Panc1 (cell line): ENCODE measurements at regions not wholly inside any gene's neighbourhood (a gene's known extent, or its start where the extent isn't known, plus 50 kb on each side); places are given as distances from the start of the nearest gene placed in this dataset.

Experiments used
- ATAC-seq: fragments of 200-7000 bp; cut with Tn5 transposase; 2 replicates; pipeline ENCODE4 v1.9.1; 2020; ENCODE audit warnings: mild to moderate bottlenecking, moderate library complexity
- BruUV-seq: library from RNA; stranded (reverse); fragments of 400-500 nt; replicated peaks from 2 replicates; lab custom pipeline; 2021; lab: Mats Ljungman, UMichigan
- CTCF ChIA-PET: fragments of 300-600 bp; sonication (Branson Sonifier 250); formaldehyde crosslinking; loops from one replicate; lab custom pipeline; 2022; ENCODE audit warnings: antibody characterized with exemption; lab: Charles Lee
- POLR2A ChIA-PET: fragments of 300-600 bp; sonication (Branson Sonifier 250); formaldehyde crosslinking; loops from one replicate; lab custom pipeline; 2022; ENCODE audit warnings: antibody characterized with exemption; lab: Charles Lee
- DNase-seq: peaks from one replicate; pipeline ENCODE4 v3.0.0-alpha.2; 2010; ENCODE audit warnings: low read depth, low spot score
- H3K27ac ChIP-seq: 2 replicates; pipeline ENCODE4 v1.5.1; 2011; ENCODE audit warnings: mild to moderate bottlenecking, low read length, inconsistent platforms
- H3K27me3 ChIP-seq: fragments of 200-500 bp; sonication (Bioruptor generic); 2 replicates; pipeline ENCODE4 v1.6.0; 2014; ENCODE audit warnings: low read length, inconsistent platforms; ENCODE audit not compliant: control insufficient read depth, insufficient read depth
- H3K36me3 ChIP-seq: fragments of 200-500 bp; sonication (Bioruptor generic); 2 replicates; pipeline ENCODE4 v1.5.1; 2014; ENCODE audit warnings: inconsistent platforms, mild to moderate bottlenecking, low read length, moderate library complexity; ENCODE audit not compliant: control insufficient read depth, insufficient read depth
- H3K4me1 ChIP-seq: 2 replicates; pipeline ENCODE4 v1.5.1; 2011; ENCODE audit warnings: inconsistent platforms, mild to moderate bottlenecking, low read length, moderate library complexity; ENCODE audit not compliant: control insufficient read depth, insufficient read depth
- H3K4me3 ChIP-seq, 2 experiments: 2 replicates each; pipeline ENCODE4 v1.5.1; 2011 to 2012; ENCODE audit warnings: low read depth in 2 of 2, low read length in 2 of 2, mild to moderate bottlenecking in 2 of 2, inconsistent platforms in 1 of 2, moderate library complexity in 1 of 2
- H3K9me3 ChIP-seq: fragments of 200-500 bp; sonication (Bioruptor generic); 2 replicates; pipeline ENCODE4 v1.5.1; 2014; ENCODE audit warnings: low read depth, mild to moderate bottlenecking, inconsistent platforms, low read length, moderate library complexity; ENCODE audit not compliant: control insufficient read depth, insufficient read depth
- CTCF ChIP-seq: fragments of 450-650 bp; IDR thresholded peaks from 2 replicates; pipeline ENCODE4 v1.5.1; 2017; ENCODE audit warnings: mild to moderate bottlenecking
- POLR2AphosphoS5 ChIP-seq: IDR thresholded peaks from 2 replicates; pipeline ENCODE4 v1.6.1; 2012; ENCODE audit warnings: mild to moderate bottlenecking, low read depth, low read length, moderate library complexity
- REST ChIP-seq, 2 experiments: IDR thresholded peaks; 2 replicates each; pipeline ENCODE4 v1.6.1; 2011 to 2012; ENCODE audit warnings: low read depth in 2 of 2, control low read depth in 1 of 2, low read length in 1 of 2, mild to moderate bottlenecking in 1 of 2, moderate library complexity in 1 of 2; ENCODE audit not compliant: insufficient read depth in 1 of 2
- SIN3A ChIP-seq: IDR thresholded peaks from 2 replicates; pipeline ENCODE4 v1.6.1; 2012; ENCODE audit warnings: low read depth, mild to moderate bottlenecking, low read length, moderate library complexity, borderline replicate concordance; ENCODE audit not compliant: insufficient read depth
- TCF7L2 ChIP-seq: IDR thresholded peaks from 2 replicates; pipeline ENCODE4 v1.6.1; 2011; ENCODE audit warnings: mild to moderate bottlenecking, low read depth, low read length, inconsistent platforms
- in situ Hi-C: cut with HindIII; loops from 2 replicates; pipeline ENCODE4 v1.10.0; 2016; ENCODE audit warnings: low sequenced_read_pairs, low pct_unique_long_range_greater_than_20kb
- intact Hi-C: fragments of 100-400 bp; cut with micrococcal nuclease; formaldehyde crosslinking; loops from one replicate; pipeline ENCODE4 v1.10.0; 2022; ENCODE audit not compliant: unreplicated experiment

- POLR2A ChIA-PET = no interaction called here
- no TSS peak for BruUV-seq
- DNase-seq (no peak), ATAC-seq (no peak)
- no peaks in the 10 kb centered on the region for H3K4me1 ChIP-seq
- H3K4me3 ChIP-seq = no peak overlapping the region
- CTCF ChIA-PET = no interaction called here
- H3K36me3 ChIP-seq = no peaks in the 10 kb centered on the region
- TF ChIP-seq TCF7L2 (no peak), CTCF (no peak), POLR2AphosphoS5 (no peak), REST (IDR thresholded peaks at IDR 0.05; ENCODE audit: insufficient read depth in 1 of 2, low read depth in 2 of 2, low read length in 1 of 2) (no peak), SIN3A (no peak)
- in situ Hi-C loops = no loop called here
- no peak overlapping the region for H3K27ac ChIP-seq
- intact Hi-C loops = no loop called here
- no peaks in the 10 kb centered on the region for H3K27me3 ChIP-seq
- no peaks in the 10 kb centered on the region for H3K9me3 ChIP-seq
Measured at GRCh38 chr7:110595694-110596093, 495.2 kb upstream of the LRRN3 start.

GRCh38 chr7:110600956-110601355 lies 490.0 kb upstream of the LRRN3 start:
- H3K4me1 ChIP-seq = no peaks in the 10 kb centered on the region
- ChIA-PET POLR2A (no interaction called here), CTCF (no interaction called here)
- ATAC-seq = no peak
- H3K27me3 ChIP-seq = no peaks in the 10 kb centered on the region
- no peak for TF ChIP-seq TCF7L2
- TF ChIP-seq CTCF = no peak
- no peak for TF ChIP-seq REST (IDR thresholded peaks at IDR 0.05; ENCODE audit: insufficient read depth in 1 of 2, low read depth in 2 of 2, low read length in 1 of 2)
- TF ChIP-seq POLR2AphosphoS5 = no peak
- intact Hi-C loops = no loop called here
- no peak overlapping the region for H3K4me3 ChIP-seq
- DNase-seq = no peak
- H3K9me3 ChIP-seq = no peaks in the 10 kb centered on the region
- BruUV-seq = no TSS peak
- no peaks in the 10 kb centered on the region for H3K36me3 ChIP-seq
- in situ Hi-C loops = no loop called here
- no peak overlapping the region for H3K27ac ChIP-seq
